Fibroblast of mammary gland (primary cell): ENCODE measurements at regions not wholly inside any gene's neighbourhood (a gene's known extent, or its start where the extent isn't known, plus 50 kb on each side); places are given as distances from the start of the nearest gene placed in this dataset.

Experiments used
- DNase-seq: peaks from one replicate; pipeline ENCODE4 v3.0.0-alpha.2; 2010; ENCODE audit warnings: low read depth
- H3K4me3 ChIP-seq: 2 replicates; pipeline ENCODE4 v1.5.1; 2011; ENCODE audit warnings: low read depth, mild to moderate bottlenecking, low read length, moderate library complexity; ENCODE audit not compliant: control insufficient read depth
- CTCF ChIP-seq: conservative IDR thresholded peaks from 2 replicates; pipeline ENCODE4 v1.5.1; 2011; ENCODE audit warnings: low read depth, low read length, inconsistent platforms; ENCODE audit not compliant: control insufficient read depth, insufficient read depth

GRCh38 chr11:45549257-45549656 is 116.2 kb downstream of the CHST1 start:
- no peak for TF ChIP-seq CTCF
- no peak overlapping the region for H3K4me3 ChIP-seq
- DNase-seq: no peak

- H3K4me3 ChIP-seq: no peak overlapping the region
- TF ChIP-seq CTCF: no peak
- no peak for DNase-seq
Observed at GRCh38 chr11:45546366-45546765, 119.1 kb downstream of the CHST1 start.

GRCh38 chr11:45544826-45545225 is 120.6 kb downstream of the CHST1 start:
- no peak for TF ChIP-seq CTCF
- no peak overlapping the region for H3K4me3 ChIP-seq

GRCh38 chr11:45543808-45544422 is 121.5 kb downstream of the CHST1 start:
- DNase-seq: peak; percentile 31
- no peak overlapping the region for H3K4me3 ChIP-seq
- no peak for TF ChIP-seq CTCF

More at GRCh38 chr11:45544826-45545225, 120.6 kb downstream of the CHST1 start:
- DNase-seq: no peak

GRCh38 chr11:45543081-45543480 is 122.3 kb downstream of the CHST1 start:
- TF ChIP-seq CTCF: no peak
- no peak overlapping the region for H3K4me3 ChIP-seq
- DNase-seq: no peak

GRCh38 chr11:45541693-45542434 is 123.6 kb downstream of the CHST1 start:
- no peak for DNase-seq
- H3K4me3 ChIP-seq: no peak overlapping the region
- TF ChIP-seq CTCF: no peak
